ENCODE measurements at regions not wholly inside any gene's neighbourhood (a gene's known extent, or its start where the extent isn't known, plus 50 kb on each side); places are given as distances from the start of the nearest gene placed in this dataset.

GRCh38 chr5:8050616-8051175 is 181.7 kb downstream of the MTRR start:
- Histone ChIP-seq H3K27ac (no peak overlapping the region), H3K9me3 (no peaks in the 10 kb centered on the region), H3K4me1 (no peaks in the 10 kb centered on the region), H3K27me3 (no peaks in the 10 kb centered on the region), H3K4me3 (no peak overlapping the region), H3K36me3 (no peaks in the 10 kb centered on the region)
- 61 to 68% methylated on average over 2 of the region's 2 CpGs for WGBS, 2 donors (ENCODE audit: low coverage in 1 of 2)
- TF ChIP-seq CTCF (IDR thresholded peaks at IDR 0.05) (no peak), POLR2AphosphoS5 (IDR thresholded peaks at IDR 0.05) (no peak), EP300 (IDR thresholded peaks at IDR 0.05; ENCODE audit: low read depth) (no peak), POLR2A (IDR thresholded peaks at IDR 0.05) (no peak)
- no peak for DNase-seq
- intact Hi-C loops (cut with DNase I; ENCODE audit: low total_unique reads) (no loop called here), in situ Hi-C loops (cut with MboI; ENCODE audit: low pct_ligation_motif_present in 1 of 4, low pct_unique_long_range_greater_than_20kb in 1 of 4, low sequenced_read_pairs in 3 of 4) (no loop called here)

- no peak overlapping the region for H3K27ac ChIP-seq
- H3K27me3 ChIP-seq = no peaks in the 10 kb centered on the region
- H3K4me3 ChIP-seq = no peak overlapping the region
- H3K4me1 ChIP-seq = no peaks in the 10 kb centered on the region
- TF ChIP-seq EP300 (IDR thresholded peaks at IDR 0.05; ENCODE audit: low read depth) = no peak
- TF ChIP-seq POLR2AphosphoS5 (IDR thresholded peaks at IDR 0.05) = no peak
- TF ChIP-seq CTCF (IDR thresholded peaks at IDR 0.05) = no peak
- no peak for TF ChIP-seq POLR2A (IDR thresholded peaks at IDR 0.05)
- no peak for DNase-seq
- no peaks in the 10 kb centered on the region for H3K9me3 ChIP-seq
- WGBS, 2 donors (ENCODE audit: low coverage in 1 of 2) = 80 to 92% methylated on average over 3 to 13 of the region's 13 CpGs
- H3K36me3 ChIP-seq = no peaks in the 10 kb centered on the region
- in situ Hi-C loops (cut with MboI; ENCODE audit: low pct_ligation_motif_present in 1 of 4, low pct_unique_long_range_greater_than_20kb in 1 of 4, low sequenced_read_pairs in 3 of 4) = no loop called here
- intact Hi-C loops (cut with DNase I; ENCODE audit: low total_unique reads) = no loop called here
These were observed 184.3 kb downstream of the MTRR start for GRCh38 chr5:8053270-8053669.

GRCh38 chr5:8057769-8058168 is 188.8 kb downstream of the MTRR start:
- in situ Hi-C loops (cut with MboI; ENCODE audit: low pct_ligation_motif_present in 1 of 4, low pct_unique_long_range_greater_than_20kb in 1 of 4, low sequenced_read_pairs in 3 of 4) (no loop called here), intact Hi-C loops (cut with DNase I; ENCODE audit: low total_unique reads) (no loop called here)
- Histone ChIP-seq H3K4me3 (no peak overlapping the region), H3K27ac (no peak overlapping the region), H3K9me3 (no peaks in the 10 kb centered on the region), H3K4me1 (no peaks in the 10 kb centered on the region), H3K27me3 (no peaks in the 10 kb centered on the region), H3K36me3 (no peaks in the 10 kb centered on the region)
- no peak for DNase-seq
- WGBS, 2 donors (ENCODE audit: low coverage in 1 of 2) = 52 to 65% methylated on average over 4 to 7 of the region's 7 CpGs
- TF ChIP-seq CTCF (IDR thresholded peaks at IDR 0.05) (no peak), POLR2AphosphoS5 (IDR thresholded peaks at IDR 0.05) (no peak), EP300 (IDR thresholded peaks at IDR 0.05; ENCODE audit: low read depth) (no peak), POLR2A (IDR thresholded peaks at IDR 0.05) (no peak)

- 78 to 88% methylated on average over 6 to 16 of the region's 16 CpGs for WGBS, 2 donors (ENCODE audit: low coverage in 1 of 2)
- Histone ChIP-seq H3K9me3 (no peaks in the 10 kb centered on the region), H3K4me3 (no peak overlapping the region), H3K27ac (no peak overlapping the region), H3K4me1 (no peaks in the 10 kb centered on the region), H3K36me3 (no peaks in the 10 kb centered on the region), H3K27me3 (no peaks in the 10 kb centered on the region)
- in situ Hi-C loops (cut with MboI; ENCODE audit: low pct_ligation_motif_present in 1 of 4, low pct_unique_long_range_greater_than_20kb in 1 of 4, low sequenced_read_pairs in 3 of 4) (no loop called here), intact Hi-C loops (cut with DNase I; ENCODE audit: low total_unique reads) (no loop called here)
- no peak for TF ChIP-seq POLR2A (IDR thresholded peaks at IDR 0.05)
- no peak for TF ChIP-seq EP300 (IDR thresholded peaks at IDR 0.05; ENCODE audit: low read depth)
- no peak for TF ChIP-seq CTCF (IDR thresholded peaks at IDR 0.05)
- no peak for TF ChIP-seq POLR2AphosphoS5 (IDR thresholded peaks at IDR 0.05)
- DNase-seq = no peak
These were observed 189.8 kb downstream of the MTRR start for GRCh38 chr5:8058616-8059190.

Data from transverse colon (tissue), 4 donors.